NB4 (cell line): ENCODE measurements at regions not wholly inside any gene's neighbourhood (a gene's known extent, or its start where the extent isn't known, plus 50 kb on each side); places are given as distances from the start of the nearest gene placed in this dataset.

Source experiments
- DNase-seq: peaks from one replicate; pipeline ENCODE4 v3.0.0; 2010; ENCODE audit warnings: low read depth
- H3K4me3 ChIP-seq: one replicate; pipeline ENCODE4 v1.5.1; 2011; ENCODE audit warnings: mild to moderate bottlenecking, low read depth, low read length, moderate library complexity
- MYC ChIP-seq: IDR thresholded peaks from 2 replicates; pipeline ENCODE4 v1.6.1; 2011; ENCODE audit warnings: low read depth, low read length
- POLR2A ChIP-seq: IDR thresholded peaks from 2 replicates; pipeline ENCODE4 v1.6.1; 2011; ENCODE audit warnings: mild to moderate bottlenecking; ENCODE audit not compliant: insufficient read length; ENCODE audit errors: extremely low read depth
- TF ChIP-seq, protein P1 (sequence below): IDR thresholded peaks from one replicate; pipeline ENCODE4 v1.5.1; 2012; ENCODE audit warnings: low read depth, low read length
- TF ChIP-seq, protein P2 (sequence below): IDR thresholded peaks from 2 replicates; pipeline ENCODE4 v1.6.1; 2011; ENCODE audit warnings: low read depth, low read length

DNA sequence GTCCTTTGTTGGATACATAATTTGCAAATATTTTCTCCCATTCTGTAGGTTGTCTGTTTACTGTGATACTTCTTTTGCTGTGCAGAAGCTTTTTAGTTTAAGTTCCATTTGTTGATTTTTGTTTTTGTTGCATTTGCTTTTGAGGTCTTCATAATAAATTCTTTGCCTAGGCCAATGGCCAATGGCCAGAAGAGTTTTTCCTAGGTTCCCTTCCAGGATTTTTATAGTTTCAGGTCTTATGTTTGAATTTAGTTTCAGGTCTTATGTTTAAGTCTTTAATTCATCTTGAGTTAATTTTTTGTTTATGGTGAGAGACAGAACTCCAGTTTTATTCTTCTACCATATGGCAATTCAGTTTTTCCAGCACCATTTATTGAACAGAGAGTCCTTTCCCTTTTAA, 90.1 kb upstream of the GOT2 start:
- TF ChIP-seq MYC (no peak), POLR2A (no peak)
- TF ChIP-seq, protein P1, sequence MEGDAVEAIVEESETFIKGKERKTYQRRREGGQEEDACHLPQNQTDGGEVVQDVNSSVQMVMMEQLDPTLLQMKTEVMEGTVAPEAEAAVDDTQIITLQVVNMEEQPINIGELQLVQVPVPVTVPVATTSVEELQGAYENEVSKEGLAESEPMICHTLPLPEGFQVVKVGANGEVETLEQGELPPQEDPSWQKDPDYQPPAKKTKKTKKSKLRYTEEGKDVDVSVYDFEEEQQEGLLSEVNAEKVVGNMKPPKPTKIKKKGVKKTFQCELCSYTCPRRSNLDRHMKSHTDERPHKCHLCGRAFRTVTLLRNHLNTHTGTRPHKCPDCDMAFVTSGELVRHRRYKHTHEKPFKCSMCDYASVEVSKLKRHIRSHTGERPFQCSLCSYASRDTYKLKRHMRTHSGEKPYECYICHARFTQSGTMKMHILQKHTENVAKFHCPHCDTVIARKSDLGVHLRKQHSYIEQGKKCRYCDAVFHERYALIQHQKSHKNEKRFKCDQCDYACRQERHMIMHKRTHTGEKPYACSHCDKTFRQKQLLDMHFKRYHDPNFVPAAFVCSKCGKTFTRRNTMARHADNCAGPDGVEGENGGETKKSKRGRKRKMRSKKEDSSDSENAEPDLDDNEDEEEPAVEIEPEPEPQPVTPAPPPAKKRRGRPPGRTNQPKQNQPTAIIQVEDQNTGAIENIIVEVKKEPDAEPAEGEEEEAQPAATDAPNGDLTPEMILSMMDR: no peak
- TF ChIP-seq, protein P2, sequence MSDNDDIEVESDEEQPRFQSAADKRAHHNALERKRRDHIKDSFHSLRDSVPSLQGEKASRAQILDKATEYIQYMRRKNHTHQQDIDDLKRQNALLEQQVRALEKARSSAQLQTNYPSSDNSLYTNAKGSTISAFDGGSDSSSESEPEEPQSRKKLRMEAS: no peak
- DNase-seq: no peak
- H3K4me3 ChIP-seq: no peak overlapping the region

DNA sequence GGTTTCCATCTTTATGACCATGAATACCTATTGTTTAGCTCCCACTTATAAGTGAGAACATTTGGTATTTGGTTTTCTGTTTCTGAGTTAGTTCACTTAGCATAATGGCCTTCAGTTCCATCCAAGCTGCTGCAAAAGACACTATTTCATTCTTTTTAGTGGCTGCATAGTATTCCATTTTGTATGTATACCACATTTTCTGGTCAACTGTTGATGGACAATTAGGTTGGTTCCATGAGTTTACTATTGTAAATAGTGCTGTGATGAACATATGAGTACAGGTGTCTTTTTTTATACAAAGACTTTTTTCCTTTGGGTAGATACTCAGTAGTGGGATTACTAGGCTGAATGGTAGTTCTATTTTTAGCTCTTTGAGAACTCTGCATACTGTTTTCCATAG, 87.8 kb upstream of the GOT2 start:
- no peak overlapping the region for H3K4me3 ChIP-seq
- TF ChIP-seq MYC: no peak
- TF ChIP-seq, protein P2: no peak
- TF ChIP-seq, protein P1: no peak
- TF ChIP-seq POLR2A: no peak
- DNase-seq: no peak

DNA sequence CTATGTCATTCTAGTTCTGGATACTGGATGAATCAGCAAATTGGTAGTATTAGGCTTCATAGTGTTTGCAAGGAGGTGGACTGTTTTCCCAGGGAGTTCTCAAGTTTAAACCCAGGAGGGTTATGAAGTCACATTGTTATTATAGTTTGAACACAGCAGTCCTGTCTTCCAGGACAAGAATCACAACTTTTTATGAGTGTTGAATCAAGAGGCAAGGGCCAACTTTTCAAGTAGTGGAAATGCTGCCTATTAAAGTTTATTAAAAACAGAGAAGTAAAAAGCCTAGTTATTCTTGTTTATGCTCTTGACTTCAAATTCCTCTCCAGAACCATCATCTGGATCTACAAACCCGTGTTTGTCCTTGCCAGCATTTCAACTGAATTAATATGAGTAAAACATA, 86.3 kb upstream of the GOT2 start:
- no peak overlapping the region for H3K4me3 ChIP-seq
- TF ChIP-seq MYC (no peak), POLR2A (no peak)
- TF ChIP-seq, protein P2: no peak
- TF ChIP-seq, protein P1: no peak
- no peak for DNase-seq

DNA sequence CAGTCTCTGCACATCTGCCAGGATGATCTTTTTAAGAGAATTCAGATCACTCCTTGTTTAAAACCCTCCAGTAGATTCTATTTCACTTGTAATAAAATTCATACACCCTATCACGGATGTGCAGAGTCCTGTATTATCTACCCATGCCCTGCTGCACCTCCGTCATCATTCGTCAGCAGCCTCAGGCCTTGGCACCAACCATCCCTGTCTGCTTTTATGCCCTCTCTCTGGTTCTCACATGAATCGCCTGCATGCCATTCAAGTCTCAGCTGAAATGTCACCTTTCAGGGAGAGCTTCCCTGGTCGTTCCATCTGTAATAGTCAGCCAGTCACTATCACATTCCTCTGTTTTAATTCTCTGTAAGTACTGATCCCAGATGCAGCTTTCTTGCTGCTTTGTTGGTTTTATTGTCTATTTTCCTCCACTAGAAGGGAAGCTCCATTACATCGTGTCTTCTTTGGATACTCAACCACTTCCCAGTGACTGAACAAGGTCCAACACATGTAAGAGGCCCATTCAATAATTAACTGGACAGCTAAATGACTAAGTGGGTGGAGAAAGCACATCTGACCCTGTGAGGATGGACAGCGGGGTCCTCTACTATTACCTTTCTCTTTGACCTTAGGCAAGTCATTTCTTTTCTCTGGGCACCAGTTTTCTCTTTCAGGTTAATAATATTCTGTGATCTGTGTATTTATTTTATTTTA, 81.2 kb upstream of the GOT2 start:
- TF ChIP-seq, protein P2: no peak
- TF ChIP-seq, protein P1: no peak
- no peak for TF ChIP-seq MYC
- no peak for TF ChIP-seq POLR2A
- DNase-seq: no peak
- H3K4me3 ChIP-seq: no peak overlapping the region

DNA sequence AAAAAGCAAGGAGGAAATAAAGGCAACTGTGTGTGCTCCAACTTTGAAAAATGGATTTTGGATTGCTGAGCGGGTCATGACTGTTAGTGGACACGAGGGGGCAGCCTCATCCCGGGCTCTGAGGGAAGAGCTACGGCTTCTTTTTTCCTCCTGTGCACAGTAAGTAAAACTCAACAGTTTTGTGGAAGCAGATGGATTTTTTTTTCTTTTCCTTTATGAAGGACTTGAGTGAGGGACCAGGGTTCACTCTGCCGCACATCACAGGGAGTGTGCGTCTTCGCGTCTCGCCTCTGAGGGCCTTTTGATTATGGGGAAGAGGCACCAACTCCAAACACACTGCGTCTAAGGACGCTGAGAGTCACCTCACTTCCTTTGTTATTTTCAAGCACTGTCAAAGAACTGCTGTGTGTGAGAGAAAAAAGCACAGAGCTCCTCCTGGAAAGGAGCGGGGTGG, 80.3 kb upstream of the GOT2 start:
- H3K4me3 ChIP-seq: no peak overlapping the region
- TF ChIP-seq, protein P1: peak; percentile 92
- no peak for TF ChIP-seq POLR2A
- TF ChIP-seq MYC: no peak
- peak; percentile 55 for DNase-seq

DNA sequence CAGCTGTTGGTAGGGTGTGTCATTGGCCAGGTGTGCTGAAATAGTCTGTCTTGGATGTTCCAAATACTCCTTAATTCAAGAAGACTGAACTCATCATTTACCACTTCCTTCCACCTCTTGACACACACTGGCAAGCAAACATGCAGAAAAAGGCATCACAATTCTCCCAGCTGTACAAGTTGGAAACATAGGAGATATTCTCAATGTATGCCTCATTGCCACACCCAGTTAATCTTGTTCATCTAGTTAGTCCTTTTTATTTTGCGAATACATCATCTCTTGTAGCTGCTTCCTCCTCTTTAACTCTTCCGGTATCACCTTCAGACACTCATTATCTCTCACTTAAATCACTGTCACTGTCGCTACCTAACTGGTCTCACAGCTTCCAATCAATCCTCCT, 75.1 kb upstream of the GOT2 start:
- TF ChIP-seq, protein P1: no peak
- TF ChIP-seq POLR2A (no peak), MYC (no peak)
- TF ChIP-seq, protein P2: no peak
- H3K4me3 ChIP-seq: no peak overlapping the region
- no peak for DNase-seq
